Tibial nerve (tissue), 4 donors: ENCODE measurements at regions not wholly inside any gene's neighbourhood (a gene's known extent, or its start where the extent isn't known, plus 50 kb on each side); places are given as distances from the start of the nearest gene placed in this dataset.

Experiments
- DNase-seq, 2 donors: peaks; one replicate each; pipeline ENCODE4 v3.0.0-alpha.2; 2019; ENCODE audit warnings: low spot score in 2 of 2
- H3K27ac ChIP-seq, 4 donors: fragments of 200-600 bp; sonication (generic) in 3 of 4; one replicate each; pipeline ENCODE4 v1.5.1; 2017 to 2019; ENCODE audit warnings: mild to moderate bottlenecking in 1 of 4
- H3K27me3 ChIP-seq, 2 donors: fragments of 200-600 bp; sonication (generic) in 1 of 2; one replicate each; pipeline versions ENCODE4 v1.5.1 to v1.6.0; 2017 to 2019
- H3K36me3 ChIP-seq, 3 donors: fragments of 200-600 bp; sonication (generic); one replicate each; pipeline ENCODE4 v1.5.1; 2018 to 2019
- H3K4me1 ChIP-seq, 4 donors: fragments of 200-600 bp; sonication (generic) in 3 of 4; one replicate each; pipeline ENCODE4 v1.5.1; 2017 to 2019
- H3K4me3 ChIP-seq, 4 donors: fragments of 200-600 bp; sonication (generic) in 3 of 4; one replicate each; pipeline ENCODE4 v1.5.1; 2017 to 2019; ENCODE audit warnings: mild to moderate bottlenecking in 1 of 4, moderate library complexity in 1 of 4
- H3K9me3 ChIP-seq, 4 donors: fragments of 200-600 bp; sonication (generic) in 3 of 4; one replicate each; pipeline ENCODE4 v1.5.1; 2017 to 2019
- EP300 ChIP-seq, 2 donors: sonication (generic); formaldehyde crosslinking; IDR thresholded peaks; one replicate each; pipeline ENCODE4 v1.6.1; 2017; ENCODE audit warnings: antibody characterized with exemption in 2 of 2, mild to moderate bottlenecking in 1 of 2
- POLR2A ChIP-seq, 2 donors: fragments of 450-650 bp; IDR thresholded peaks; one replicate each; pipeline ENCODE4 v1.6.1; 2017; ENCODE audit warnings: antibody characterized with exemption in 2 of 2, mild to moderate bottlenecking in 2 of 2, moderate library complexity in 2 of 2
- WGBS, 2 donors: methylation state at CpG; one replicate each; pipeline ENCODE4 v1.1.5; 2018; 5-methylcytosine and 5-hydroxymethylcytosine counted together
- TF ChIP-seq, protein P1 (sequence below), 5 experiments: fragments of 200-600 bp in 3 of 5; fragments of 450-650 bp in 2 of 5; sonication (generic) in 3 of 5; IDR thresholded peaks; one replicate each; pipeline ENCODE4 v1.5.1; 2016 to 2019; ENCODE audit warnings: antibody characterized with exemption in 5 of 5, mild to moderate bottlenecking in 3 of 5, moderate library complexity in 2 of 5

DNA sequence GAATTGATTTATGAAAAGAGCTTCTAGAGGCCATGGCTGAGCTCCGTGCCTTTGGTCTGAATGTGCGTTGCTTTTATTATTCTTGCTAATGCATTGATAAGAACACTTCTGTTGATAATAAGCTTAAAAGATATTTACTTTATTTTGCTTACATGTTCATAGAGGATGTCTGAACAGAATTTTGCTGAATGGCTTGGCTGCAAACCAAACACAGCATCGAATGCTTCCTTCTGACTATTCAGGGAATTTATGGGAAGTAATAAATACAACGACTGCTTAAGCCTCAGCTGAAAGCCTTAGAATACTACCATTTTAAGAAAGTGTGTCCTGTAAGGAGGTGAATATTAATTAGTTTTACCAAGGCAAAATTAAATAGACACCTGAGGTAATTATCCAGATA, 643.5 kb upstream of the POT1 start:
- Histone ChIP-seq H3K4me3 (no peak overlapping the region), H3K36me3 (no peaks in the 10 kb centered on the region), H3K9me3 (peaks cover 0 to 5% (median 0%) of the 10 kb centered on the region in 4 donors), H3K4me1 (no peaks in the 10 kb centered on the region), H3K27ac (no peak overlapping the region), H3K27me3 (no peaks in the 10 kb centered on the region)
- WGBS, 2 donors: 22 to 23% methylated on average over 4 of the region's 4 CpGs
- DNase-seq: no peak
- no peak for TF ChIP-seq POLR2A (IDR thresholded peaks at IDR 0.05)

DNA sequence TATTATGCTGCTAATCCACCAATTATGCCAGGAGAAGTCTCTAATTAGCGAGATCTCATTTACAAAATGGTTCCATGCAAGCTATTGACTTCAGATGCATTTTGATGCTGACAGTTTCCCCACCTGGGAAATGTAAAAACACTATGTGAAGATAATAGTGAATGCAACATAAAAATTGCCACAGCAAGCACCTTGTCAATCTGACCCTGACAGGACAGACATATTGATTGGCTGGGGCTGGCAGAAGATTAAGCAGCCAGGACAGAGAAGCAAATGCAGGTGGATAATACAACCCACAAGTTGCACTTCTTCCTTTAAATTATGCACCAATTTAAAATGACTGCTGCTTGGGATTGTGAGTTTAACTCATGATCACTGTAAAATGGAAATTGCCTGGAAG, 642.8 kb upstream of the POT1 start:
- Histone ChIP-seq H3K27ac (no peak overlapping the region), H3K4me1 (no peaks in the 10 kb centered on the region), H3K27me3 (no peaks in the 10 kb centered on the region), H3K36me3 (no peaks in the 10 kb centered on the region), H3K9me3 (peaks cover 0 to 5% (median 0%) of the 10 kb centered on the region in 4 donors), H3K4me3 (no peak overlapping the region)
- WGBS, 2 donors: 83 to 85% methylated on average over 1 of the region's 1 CpG
- TF ChIP-seq, protein P1, sequence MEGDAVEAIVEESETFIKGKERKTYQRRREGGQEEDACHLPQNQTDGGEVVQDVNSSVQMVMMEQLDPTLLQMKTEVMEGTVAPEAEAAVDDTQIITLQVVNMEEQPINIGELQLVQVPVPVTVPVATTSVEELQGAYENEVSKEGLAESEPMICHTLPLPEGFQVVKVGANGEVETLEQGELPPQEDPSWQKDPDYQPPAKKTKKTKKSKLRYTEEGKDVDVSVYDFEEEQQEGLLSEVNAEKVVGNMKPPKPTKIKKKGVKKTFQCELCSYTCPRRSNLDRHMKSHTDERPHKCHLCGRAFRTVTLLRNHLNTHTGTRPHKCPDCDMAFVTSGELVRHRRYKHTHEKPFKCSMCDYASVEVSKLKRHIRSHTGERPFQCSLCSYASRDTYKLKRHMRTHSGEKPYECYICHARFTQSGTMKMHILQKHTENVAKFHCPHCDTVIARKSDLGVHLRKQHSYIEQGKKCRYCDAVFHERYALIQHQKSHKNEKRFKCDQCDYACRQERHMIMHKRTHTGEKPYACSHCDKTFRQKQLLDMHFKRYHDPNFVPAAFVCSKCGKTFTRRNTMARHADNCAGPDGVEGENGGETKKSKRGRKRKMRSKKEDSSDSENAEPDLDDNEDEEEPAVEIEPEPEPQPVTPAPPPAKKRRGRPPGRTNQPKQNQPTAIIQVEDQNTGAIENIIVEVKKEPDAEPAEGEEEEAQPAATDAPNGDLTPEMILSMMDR (IDR thresholded peaks at IDR 0.05): no peak
- TF ChIP-seq EP300 (IDR thresholded peaks at IDR 0.05) (no peak), POLR2A (IDR thresholded peaks at IDR 0.05) (no peak)
- no peak for DNase-seq

DNA sequence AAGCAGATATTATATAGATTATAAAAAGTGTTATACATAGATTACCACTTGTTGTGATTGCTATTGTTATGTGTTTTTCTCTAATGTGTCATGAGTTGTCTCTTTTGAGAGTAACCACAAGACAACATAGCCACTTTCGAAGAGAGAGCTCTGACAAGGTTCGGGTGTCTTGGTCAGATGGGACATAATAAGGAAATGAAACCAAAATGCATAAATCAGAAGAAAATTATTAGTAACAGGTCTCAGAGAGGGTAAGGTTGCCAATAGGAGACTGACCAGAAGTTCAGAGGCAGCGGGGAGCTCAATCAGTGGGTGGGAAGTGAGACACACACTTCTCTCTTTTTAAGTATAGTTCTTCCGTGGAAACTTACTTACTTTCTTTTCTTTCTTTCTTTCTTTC, 639.2 kb upstream of the POT1 start:
- Histone ChIP-seq H3K27ac (no peak overlapping the region), H3K9me3 (no peaks in the 10 kb centered on the region), H3K36me3 (no peaks in the 10 kb centered on the region), H3K27me3 (no peaks in the 10 kb centered on the region), H3K4me1 (peaks cover 0 to under 1% (median 0%) of the 10 kb centered on the region in 4 donors), H3K4me3 (no peak overlapping the region)
- TF ChIP-seq POLR2A (IDR thresholded peaks at IDR 0.05) (no peak), EP300 (IDR thresholded peaks at IDR 0.05) (no peak)
- TF ChIP-seq, protein P1 (IDR thresholded peaks at IDR 0.05): no peak
- WGBS, 2 donors: 83 to 92% methylated on average over 4 of the region's 4 CpGs
- no peak for DNase-seq

DNA sequence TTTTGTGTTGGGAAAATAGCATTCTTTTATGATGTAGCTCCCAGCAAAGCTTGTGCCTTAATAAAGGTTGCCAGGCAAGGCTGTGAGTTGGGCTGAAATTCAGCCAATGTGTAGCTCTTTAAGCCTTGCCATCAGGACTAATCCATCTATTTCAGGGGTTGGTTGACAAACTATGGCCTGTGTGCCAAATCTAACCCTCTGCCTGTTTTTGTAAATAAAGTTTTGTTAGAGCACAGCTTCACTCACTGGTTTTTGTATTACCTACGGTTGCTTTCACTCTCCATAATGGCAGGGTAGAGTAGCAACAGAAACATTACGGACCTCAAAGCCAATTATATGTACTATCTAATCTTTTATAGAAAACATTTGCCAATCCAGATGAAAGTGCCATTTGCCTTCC, 638.1 kb upstream of the POT1 start:
- no peak overlapping the region for H3K4me3 ChIP-seq
- H3K36me3 ChIP-seq: no peaks in the 10 kb centered on the region
- no peaks in the 10 kb centered on the region for H3K9me3 ChIP-seq
- TF ChIP-seq, protein P1 (IDR thresholded peaks at IDR 0.05): no peak
- TF ChIP-seq EP300 (IDR thresholded peaks at IDR 0.05) (no peak), POLR2A (IDR thresholded peaks at IDR 0.05) (no peak)
- H3K27ac ChIP-seq: no peak overlapping the region
- WGBS, 2 donors: 93 to 94% methylated on average over 2 of the region's 2 CpGs
- DNase-seq: no peak
- no peaks in the 10 kb centered on the region for H3K27me3 ChIP-seq
- peaks cover 0 to 10% (median 0%) of the 10 kb centered on the region in 4 donors for H3K4me1 ChIP-seq

DNA sequence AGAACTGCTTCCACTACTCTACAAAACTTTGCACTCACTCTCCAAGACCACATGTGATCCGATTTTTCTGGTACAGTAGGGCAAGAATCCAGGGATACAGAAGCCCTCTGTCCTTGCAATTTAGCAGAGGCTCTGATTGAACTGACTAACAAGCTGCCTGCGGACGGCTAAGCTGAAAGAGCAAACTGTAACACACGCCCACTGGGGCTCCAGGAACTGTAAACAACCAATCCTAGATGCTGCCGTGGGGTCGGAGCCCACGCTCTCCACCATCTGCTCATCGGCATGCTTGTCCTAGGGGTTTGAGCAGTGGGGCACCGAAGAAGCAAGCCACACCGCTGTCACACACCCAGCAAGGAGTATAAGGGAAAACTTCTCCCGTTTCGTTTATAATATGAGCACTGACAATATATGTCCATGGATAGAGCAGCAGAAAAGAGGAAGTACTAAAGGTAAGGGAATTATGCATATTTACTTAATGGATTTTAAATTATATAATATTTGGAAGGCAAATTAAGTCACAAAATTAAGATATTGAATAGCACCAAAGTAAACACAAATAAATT, 634.4 kb upstream of the POT1 start:
- WGBS, 2 donors: 40 to 52% methylated on average over 12 of the region's 12 CpGs
- H3K27ac ChIP-seq: peak overlapping the region; percentile 43 to 82 (median 66)
- H3K4me3 ChIP-seq: peak overlapping the region in 3 of 4 donors; percentile 3 to 28 (median 11)
- H3K27me3 ChIP-seq: no peaks in the 10 kb centered on the region
- H3K4me1 ChIP-seq: peaks cover 0 to 18% (median 0%) of the 10 kb centered on the region in 4 donors
- H3K36me3 ChIP-seq: no peaks in the 10 kb centered on the region
- H3K9me3 ChIP-seq: no peaks in the 10 kb centered on the region
- no peak for DNase-seq
- TF ChIP-seq POLR2A (IDR thresholded peaks at IDR 0.05): no peak
- TF ChIP-seq, protein P1 (IDR thresholded peaks at IDR 0.05): no peak
- TF ChIP-seq EP300 (IDR thresholded peaks at IDR 0.05): no peak
